WI38 (cell line): ENCODE measurements at regions not wholly inside any gene's neighbourhood (a gene's known extent, or its start where the extent isn't known, plus 50 kb on each side); places are given as distances from the start of the nearest gene placed in this dataset.

Source experiments
- H3K4me3 ChIP-seq: 2 replicates; pipeline ENCODE4 v1.5.1; 2011; ENCODE audit warnings: low read depth, mild to moderate bottlenecking, control low read depth, low read length
- CTCF ChIP-seq: IDR thresholded peaks from 2 replicates; pipeline ENCODE4 v1.5.1; 2012; ENCODE audit warnings: low read depth, mild to moderate bottlenecking, control low read depth, low read length

- no peak for TF ChIP-seq CTCF
- no peak overlapping the region for H3K4me3 ChIP-seq
Measured at GRCh38 chr5:173735691-173736090, 119.2 kb upstream of the BOD1 start.

GRCh38 chr5:173736374-173736773 is 119.9 kb upstream of the BOD1 start:
- H3K4me3 ChIP-seq, result no peak overlapping the region
- TF ChIP-seq CTCF, result no peak

- TF ChIP-seq CTCF, result no peak
- no peak overlapping the region for H3K4me3 ChIP-seq
Measured at GRCh38 chr5:173736923-173737412, 120.5 kb upstream of the BOD1 start.

GRCh38 chr5:173739741-173740140 is 123.3 kb upstream of the BOD1 start:
- TF ChIP-seq CTCF, result no peak
- no peak overlapping the region for H3K4me3 ChIP-seq

GRCh38 chr5:173740400-173740799 is 124.0 kb upstream of the BOD1 start:
- TF ChIP-seq CTCF, result no peak
- H3K4me3 ChIP-seq, result no peak overlapping the region

GRCh38 chr5:173741087-173741486 is 124.6 kb upstream of the BOD1 start:
- no peak for TF ChIP-seq CTCF
- no peak overlapping the region for H3K4me3 ChIP-seq

- TF ChIP-seq CTCF, result no peak
- H3K4me3 ChIP-seq, result no peak overlapping the region
Measured at GRCh38 chr5:173741729-173742431, 125.4 kb upstream of the BOD1 start.
